DOHH2 (cell line): ENCODE measurements at regions not wholly inside any gene's neighbourhood (a gene's known extent, or its start where the extent isn't known, plus 50 kb on each side); places are given as distances from the start of the nearest gene placed in this dataset.
"Not testable (repeated sequence)": the region's sequence is repeated elsewhere in the genome, so short reads cannot be mapped to it uniquely, and the experiment has no call there.

ENCODE experiments used
- EZH2phosphoT487 ChIP-seq: fragments of 200-600 bp; sonication (generic); IDR thresholded peaks from 2 replicates; pipeline ENCODE4 v1.6.1; 2017; ENCODE audit warnings: borderline replicate concordance, mild to moderate bottlenecking, antibody characterized with exemption, low read length, moderate library complexity, mixed read lengths
- TF ChIP-seq, protein P1 (sequence below): fragments of 200-600 bp; sonication (generic); IDR thresholded peaks from one replicate; pipeline ENCODE4 v1.5.1; 2014; ENCODE audit warnings: antibody characterized with exemption, mild to moderate bottlenecking, low read depth, low read length; ENCODE audit not compliant: poor library complexity, severe bottlenecking

DNA sequence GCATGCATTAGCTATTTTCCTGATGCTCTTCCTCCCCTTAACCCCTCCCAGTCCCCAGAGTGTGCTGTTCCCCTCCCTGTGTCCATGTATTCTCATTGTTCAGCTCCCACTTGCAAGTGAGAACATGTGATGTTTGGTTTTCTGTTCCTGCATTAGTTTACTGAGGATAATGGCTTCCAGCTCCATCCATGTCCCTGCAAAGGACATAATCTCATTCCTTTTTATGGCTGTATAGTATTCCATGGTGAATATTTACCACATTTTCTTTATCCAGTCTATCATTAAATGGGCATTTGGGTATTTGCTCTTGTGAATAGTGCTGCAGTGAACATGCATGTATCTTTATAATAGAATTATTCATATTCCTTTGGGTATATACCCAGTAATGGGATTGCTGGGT is 109.7 kb upstream of the NEDD4L start:
- TF ChIP-seq, protein P1, sequence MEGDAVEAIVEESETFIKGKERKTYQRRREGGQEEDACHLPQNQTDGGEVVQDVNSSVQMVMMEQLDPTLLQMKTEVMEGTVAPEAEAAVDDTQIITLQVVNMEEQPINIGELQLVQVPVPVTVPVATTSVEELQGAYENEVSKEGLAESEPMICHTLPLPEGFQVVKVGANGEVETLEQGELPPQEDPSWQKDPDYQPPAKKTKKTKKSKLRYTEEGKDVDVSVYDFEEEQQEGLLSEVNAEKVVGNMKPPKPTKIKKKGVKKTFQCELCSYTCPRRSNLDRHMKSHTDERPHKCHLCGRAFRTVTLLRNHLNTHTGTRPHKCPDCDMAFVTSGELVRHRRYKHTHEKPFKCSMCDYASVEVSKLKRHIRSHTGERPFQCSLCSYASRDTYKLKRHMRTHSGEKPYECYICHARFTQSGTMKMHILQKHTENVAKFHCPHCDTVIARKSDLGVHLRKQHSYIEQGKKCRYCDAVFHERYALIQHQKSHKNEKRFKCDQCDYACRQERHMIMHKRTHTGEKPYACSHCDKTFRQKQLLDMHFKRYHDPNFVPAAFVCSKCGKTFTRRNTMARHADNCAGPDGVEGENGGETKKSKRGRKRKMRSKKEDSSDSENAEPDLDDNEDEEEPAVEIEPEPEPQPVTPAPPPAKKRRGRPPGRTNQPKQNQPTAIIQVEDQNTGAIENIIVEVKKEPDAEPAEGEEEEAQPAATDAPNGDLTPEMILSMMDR = not testable (repeated sequence)
- TF ChIP-seq EZH2phosphoT487 = not testable (repeated sequence)
